Right ventricle myocardium superior (tissue), 1 donor: ENCODE measurements at regions not wholly inside any gene's neighbourhood (a gene's known extent, or its start where the extent isn't known, plus 50 kb on each side); places are given as distances from the start of the nearest gene placed in this dataset.
"Not testable (repeated sequence)": the region's sequence is repeated elsewhere in the genome, so short reads cannot be mapped to it uniquely, and the experiment has no call there.

ENCODE experiments used
- ATAC-seq: fragments of 200-7000 bp; cut with Tn5 transposase; one replicate; pipeline ENCODE4 v1.9.1; 2020; ENCODE audit warnings: mild to moderate bottlenecking; ENCODE audit not compliant: poor library complexity
- DNase-seq: peaks from one replicate; pipeline ENCODE4 v3.0.0-alpha.2; 2020
- intact Hi-C: fragments of 100-400 bp; cut with DNase I; formaldehyde crosslinking; loops from one replicate; pipeline ENCODE4 v1.11.2; 2022
- donor health status: DM: no; HTN: yes; CAD: no; lungs with severe emphysema.

DNA sequence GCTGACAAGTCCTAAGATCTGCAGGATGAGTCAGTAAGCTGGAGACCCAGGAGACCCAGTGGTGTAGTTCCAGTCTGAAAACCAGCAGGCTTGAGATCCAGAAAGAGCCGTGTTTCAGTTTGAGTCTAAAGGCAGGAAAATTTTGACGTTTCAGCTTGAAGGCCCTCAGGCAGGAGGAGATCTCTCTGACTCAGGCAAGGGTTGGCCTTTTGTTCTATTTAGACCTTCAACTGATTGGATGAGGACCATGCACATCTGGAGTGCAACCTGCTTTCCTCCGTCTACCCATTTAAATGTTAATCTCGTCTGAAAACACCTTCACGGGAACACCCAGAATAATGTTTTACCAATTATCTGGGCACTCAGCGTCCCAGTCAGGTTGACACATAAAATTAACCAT lies 69.5 kb downstream of the NPIPA7 start:
- intact Hi-C loops, ATAC-seq, DNase-seq: not testable (repeated sequence)

DNA sequence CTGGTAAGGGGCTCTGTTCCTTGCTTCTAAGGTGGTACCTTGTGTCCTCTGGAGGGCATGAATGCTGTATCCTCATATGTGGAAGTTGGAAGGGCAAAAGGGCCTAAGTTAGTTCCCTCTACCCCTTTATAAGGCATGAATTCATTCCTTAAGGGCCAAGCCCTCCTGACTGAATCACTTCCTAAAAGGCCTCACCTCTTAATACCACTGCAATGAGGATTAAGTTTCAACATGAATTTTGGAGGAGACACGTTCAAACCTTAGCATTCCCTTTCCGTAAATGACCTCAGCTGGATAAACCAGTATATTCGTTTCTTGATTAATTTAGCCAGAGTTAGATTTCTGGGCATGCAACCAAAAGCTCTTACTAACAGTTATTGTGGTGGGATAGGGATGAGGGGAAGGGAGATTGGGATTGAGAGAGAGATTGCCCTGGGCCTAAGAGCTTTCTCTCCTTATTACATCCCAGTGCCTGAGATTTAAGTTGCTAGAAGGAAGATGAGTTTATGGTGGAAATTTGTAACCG lies 70.8 kb downstream of the NPIPA7 start:
- DNase-seq, ATAC-seq, intact Hi-C loops: not testable (repeated sequence)

DNA sequence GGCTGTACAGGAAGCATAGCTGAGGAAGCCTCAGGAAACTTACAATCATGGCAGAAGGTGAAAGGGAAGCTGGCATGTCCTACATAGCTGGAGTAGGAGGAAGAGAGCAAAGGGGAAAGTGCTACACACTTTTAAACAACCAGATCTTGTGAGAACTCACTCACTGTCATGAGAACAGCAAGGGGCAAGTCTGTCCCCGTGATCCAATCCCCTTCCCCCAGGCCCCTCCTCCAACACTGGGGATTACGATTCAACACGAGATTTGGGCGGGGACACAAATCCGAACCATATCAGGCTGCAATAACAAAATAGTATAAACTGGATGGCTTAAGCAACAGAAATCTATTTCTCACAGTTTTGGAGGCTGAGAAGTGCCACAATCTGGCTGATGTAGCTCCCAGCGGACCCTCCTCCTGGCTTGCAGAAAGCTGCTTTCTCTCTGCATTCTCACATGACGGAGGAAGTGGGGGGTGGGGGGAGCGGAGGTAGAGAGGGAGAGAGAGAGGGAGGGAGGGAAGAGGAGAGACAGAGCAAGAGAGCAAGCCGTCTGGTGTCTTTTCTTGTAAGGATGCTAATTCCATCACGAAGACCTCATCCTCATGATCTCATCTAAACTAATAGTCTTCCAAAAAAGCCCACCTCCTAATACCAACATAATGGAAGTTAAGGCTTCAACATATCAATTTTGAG lies 72.9 kb downstream of the NPIPA7 start:
- intact Hi-C loops: not testable (repeated sequence)

DNA sequence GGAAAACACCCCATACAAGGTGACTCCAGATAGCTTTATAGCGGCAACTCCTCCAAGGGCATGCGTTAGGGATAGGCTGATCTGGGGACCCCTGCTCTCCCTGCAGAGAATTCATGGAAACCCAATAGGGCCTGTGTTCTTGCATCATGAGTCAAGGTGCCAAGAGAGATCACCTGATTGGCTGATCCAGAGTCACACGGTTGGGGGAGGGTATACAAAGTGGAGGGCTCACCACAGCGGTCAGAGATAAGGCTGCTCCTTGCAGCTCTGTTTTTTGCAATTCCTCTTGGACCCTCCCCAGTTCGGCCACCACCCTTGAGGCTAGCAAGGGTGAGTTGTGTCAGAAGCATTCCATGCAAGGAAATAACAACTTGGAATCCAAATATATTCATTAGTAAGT lies 79.6 kb downstream of the NPIPA7 start:
- DNase-seq, intact Hi-C loops, ATAC-seq: not testable (repeated sequence)

More for the DNA sequence above, 72.9 kb downstream of the NPIPA7 start:
- ATAC-seq, DNase-seq: not testable (repeated sequence)

DNA sequence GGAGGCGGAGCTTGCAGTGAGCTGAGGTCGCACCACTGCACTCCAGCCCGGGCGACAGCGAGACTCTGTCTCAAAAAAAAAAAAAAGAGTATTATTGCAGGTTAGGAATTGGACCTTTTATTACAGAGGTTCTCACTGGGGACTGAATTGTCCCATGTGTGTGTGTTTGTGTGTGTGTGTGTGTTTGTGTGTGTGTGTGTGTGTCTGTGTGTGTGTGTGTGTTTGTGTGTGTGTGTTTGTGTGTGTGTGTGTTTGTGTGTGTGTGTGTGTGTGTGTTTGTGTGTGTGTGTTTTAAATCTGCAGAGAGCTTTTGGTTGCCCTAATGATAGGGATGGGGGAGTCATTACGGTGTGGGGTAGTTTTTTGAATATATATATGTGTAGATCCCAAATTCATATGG lies 84.9 kb downstream of the NPIPA7 start:
- intact Hi-C loops, DNase-seq, ATAC-seq: not testable (repeated sequence)

- intact Hi-C loops, ATAC-seq, DNase-seq: not testable (repeated sequence)
These were observed 110.0 kb downstream of the NPIPA7 start for GRCh38 chr16:16488919-16489318.

GRCh38 chr16:16489466-16489865 lies 110.5 kb downstream of the NPIPA7 start:
- ATAC-seq, DNase-seq, intact Hi-C loops: not testable (repeated sequence)

DNA sequence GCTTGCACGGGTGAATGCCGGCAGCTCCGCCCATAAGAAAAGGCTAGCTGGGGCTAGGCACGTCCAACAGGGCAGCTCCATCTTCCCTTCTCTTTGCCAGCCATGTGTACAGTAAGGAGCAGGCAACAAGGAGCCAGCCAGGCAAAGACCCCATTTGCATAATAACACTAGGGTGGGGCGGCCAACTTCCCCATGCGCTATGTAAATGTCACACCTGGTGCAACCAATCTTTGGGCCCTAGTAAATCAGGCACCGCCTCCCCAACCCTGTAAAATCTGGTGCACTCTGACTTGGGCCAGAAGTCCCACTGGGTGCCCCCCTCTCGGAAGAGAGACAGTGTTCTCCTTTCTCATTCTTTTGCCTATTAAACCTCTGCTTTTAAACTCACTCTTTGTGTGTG lies 115.2 kb downstream of the NPIPA7 start:
- intact Hi-C loops: not testable (repeated sequence)

GRCh38 chr16:16494998-16495397 lies 116.1 kb downstream of the NPIPA7 start:
- ATAC-seq, intact Hi-C loops, DNase-seq: not testable (repeated sequence)

More for the DNA sequence above, 115.2 kb downstream of the NPIPA7 start:
- not testable (repeated sequence) for DNase-seq, ATAC-seq

DNA sequence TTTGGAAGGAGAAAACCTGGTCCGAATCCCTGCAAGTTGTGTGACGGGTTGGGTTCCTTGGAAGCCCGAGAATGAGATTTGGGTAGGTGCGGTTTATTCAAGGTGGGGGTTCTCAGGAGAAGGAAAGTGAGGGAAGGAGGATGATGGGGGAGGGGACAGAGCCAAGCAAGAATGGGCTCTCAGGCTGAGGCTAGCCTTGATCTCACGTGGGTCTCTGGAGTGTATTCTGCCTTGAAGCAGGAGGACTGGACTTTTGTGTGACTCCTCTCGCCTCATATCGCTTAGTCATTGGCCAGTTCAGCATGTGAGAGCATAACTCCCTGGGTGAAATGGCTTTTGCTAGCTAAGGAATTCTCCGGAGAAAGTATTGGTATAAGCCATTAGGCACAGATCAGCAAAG lies 120.9 kb downstream of the NPIPA7 start:
- DNase-seq, intact Hi-C loops, ATAC-seq: not testable (repeated sequence)

DNA sequence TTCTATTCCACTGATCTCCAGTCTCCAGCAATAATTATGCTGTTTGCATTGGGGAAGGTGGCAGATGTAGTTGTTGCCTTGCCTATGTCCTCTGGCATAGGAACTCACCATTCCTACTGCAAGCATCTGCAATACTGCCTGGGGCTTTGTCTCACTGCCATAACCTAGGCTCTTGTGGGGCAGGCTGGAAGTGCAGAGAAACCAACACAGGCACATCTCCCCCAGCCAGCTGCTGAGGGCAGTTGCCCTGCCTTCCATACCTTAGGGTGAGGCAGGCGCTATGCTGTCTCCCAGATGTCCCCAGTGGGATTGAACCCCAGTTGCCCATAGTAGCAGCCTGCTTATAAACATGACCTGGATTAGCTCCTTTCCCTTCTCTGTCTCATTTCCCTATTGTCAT lies 128.1 kb downstream of the NPIPA7 start:
- ATAC-seq, intact Hi-C loops, DNase-seq: not testable (repeated sequence)

GRCh38 chr16:16508344-16508743 lies 129.4 kb downstream of the NPIPA7 start:
- intact Hi-C loops, ATAC-seq, DNase-seq: not testable (repeated sequence)

DNA sequence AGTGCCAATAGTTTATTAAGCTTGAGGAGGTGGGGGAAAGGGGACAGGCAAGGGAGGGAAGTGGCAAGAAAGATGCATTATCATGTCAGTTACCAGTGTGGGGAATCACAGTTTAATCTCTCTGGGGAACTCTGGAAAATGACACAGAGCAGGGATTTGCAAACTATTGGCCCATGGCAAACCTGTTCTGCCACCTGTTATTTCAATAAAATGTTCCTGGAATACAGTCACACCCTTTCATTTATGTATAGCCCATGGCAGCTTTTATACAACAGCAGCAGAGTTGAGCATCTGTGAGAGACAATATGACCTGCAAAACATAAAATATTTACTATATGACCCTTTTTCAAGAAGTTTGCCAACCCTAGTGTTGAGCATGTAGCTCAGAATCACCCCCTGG lies 140.5 kb downstream of the NPIPA7 start:
- ATAC-seq, DNase-seq, intact Hi-C loops: not testable (repeated sequence)

GRCh38 chr16:16521239-16522002 lies 142.5 kb downstream of the NPIPA7 start:
- intact Hi-C loops, DNase-seq: not testable (repeated sequence)
- ATAC-seq: peak; percentile 59

DNA sequence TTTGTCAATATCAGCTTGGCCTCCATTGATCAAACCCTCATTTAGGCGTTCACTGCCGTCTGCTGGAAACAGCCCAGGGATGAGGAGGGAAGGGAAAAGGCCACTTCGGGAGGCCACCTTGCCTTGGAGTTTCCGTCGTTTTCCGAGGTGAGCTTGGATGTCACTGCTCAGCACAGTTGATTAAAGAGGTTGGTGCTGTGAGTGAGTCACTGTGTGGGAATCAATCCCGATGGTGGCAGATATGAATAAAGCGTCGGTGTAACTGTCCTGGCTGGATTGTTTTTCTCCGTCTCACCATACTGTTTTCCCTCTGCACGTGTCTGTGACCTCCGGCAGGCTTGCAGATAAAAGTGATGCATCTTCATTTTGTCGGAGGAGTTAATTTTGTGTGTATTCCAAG lies 148.1 kb downstream of the NPIPA7 start:
- DNase-seq, ATAC-seq, intact Hi-C loops: not testable (repeated sequence)

DNA sequence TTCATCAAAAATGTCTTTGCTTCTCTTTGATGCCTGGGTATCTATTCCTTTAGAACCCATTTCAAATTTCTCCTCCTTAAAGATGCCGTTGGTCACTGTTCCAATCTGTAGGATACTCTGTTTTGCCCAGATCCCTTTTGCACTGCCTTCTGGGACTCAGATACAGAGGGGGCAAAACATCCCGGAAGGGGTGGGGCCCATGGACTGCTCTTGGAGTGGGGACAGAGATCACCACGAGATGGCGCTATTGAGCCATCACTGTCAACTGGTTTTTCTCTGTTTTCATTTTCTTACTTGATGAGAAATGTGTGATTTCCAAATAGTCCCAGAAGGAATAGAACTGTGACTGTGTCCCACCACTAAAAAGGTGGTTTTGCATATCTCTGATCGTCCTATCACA lies 151.8 kb downstream of the NPIPA7 start:
- intact Hi-C loops, DNase-seq, ATAC-seq: not testable (repeated sequence)

DNA sequence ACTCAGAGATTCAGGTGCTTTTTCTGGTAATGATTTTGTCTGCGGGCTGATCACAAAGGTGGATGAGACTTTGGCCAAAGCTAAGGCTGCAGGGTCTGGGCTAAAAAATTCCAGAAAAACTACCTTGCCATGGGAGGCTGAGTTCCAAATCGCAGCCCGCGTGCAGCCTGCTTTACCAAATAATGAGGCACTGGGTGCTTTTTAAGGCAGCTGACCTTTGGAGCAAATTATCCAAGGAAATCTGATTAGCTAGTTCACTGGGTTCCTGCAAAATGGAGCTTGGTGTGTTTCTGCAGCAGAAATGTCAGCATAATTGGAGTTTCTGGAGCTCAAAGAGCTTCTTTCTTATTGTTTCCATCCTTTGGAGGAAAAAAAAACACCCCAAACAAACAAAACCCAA lies 156.6 kb downstream of the NPIPA7 start:
- DNase-seq, ATAC-seq, intact Hi-C loops: not testable (repeated sequence)

- intact Hi-C loops, DNase-seq, ATAC-seq: not testable (repeated sequence)
These were observed 157.2 kb downstream of the NPIPA7 start for GRCh38 chr16:16536151-16536550.

GRCh38 chr16:16549710-16550109 lies 170.8 kb downstream of the NPIPA7 start:
- DNase-seq, ATAC-seq, intact Hi-C loops: not testable (repeated sequence)
